Neural cell (in vitro differentiated cells): ENCODE measurements at regions not wholly inside any gene's neighbourhood (a gene's known extent, or its start where the extent isn't known, plus 50 kb on each side); places are given as distances from the start of the nearest gene placed in this dataset.

Experiments
- H2AFZ ChIP-seq: fragments of 200-600, 300-800 bp; sonication (generic), shearing (Covaris generic); 2 replicates; pipeline ENCODE4 v1.6.0; 2014; ENCODE audit warnings: low read depth, mild to moderate bottlenecking, antibody characterized with exemption, low read length, moderate library complexity
- H3F3A ChIP-seq: fragments of 200-600 bp; shearing (Covaris generic); 2 replicates; pipeline ENCODE4 v1.6.1; 2016; ENCODE audit warnings: mild to moderate bottlenecking, moderate library complexity, mixed read lengths, antibody characterized with exemption, low read length; ENCODE audit not compliant: insufficient read depth, poor library complexity, severe bottlenecking
- H3K27ac ChIP-seq: fragments of 200-600, 300-800 bp; sonication (generic), shearing (Covaris generic); 2 replicates; pipeline ENCODE4 v1.5.1; 2014; ENCODE audit warnings: mild to moderate bottlenecking, low read length, moderate library complexity
- H3K27me3 ChIP-seq: fragments of 300-800, 200-600 bp; sonication (generic), shearing (Covaris generic); 2 replicates; pipeline ENCODE4 v1.6.0; 2014; ENCODE audit warnings: mild to moderate bottlenecking, low read depth, low read length, moderate library complexity; ENCODE audit not compliant: insufficient read depth
- H3K36me3 ChIP-seq: fragments of 300-800, 200-600 bp; sonication (generic), shearing (Covaris generic); 2 replicates; pipeline ENCODE4 v1.5.1; 2014; ENCODE audit warnings: mild to moderate bottlenecking, antibody characterized with exemption, low read length, moderate library complexity; ENCODE audit not compliant: insufficient read depth
- H3K4me2 ChIP-seq: fragments of 300-800, 200-600 bp; sonication (generic), shearing (Covaris generic); 2 replicates; pipeline ENCODE4 v1.6.0; 2014; ENCODE audit warnings: mild to moderate bottlenecking, low read length
- H3K4me3 ChIP-seq: fragments of 300-800, 200-600 bp; sonication (generic), shearing (Covaris generic); 2 replicates; pipeline ENCODE4 v1.5.1; 2014; ENCODE audit warnings: mild to moderate bottlenecking, low read length, moderate library complexity
- H3K79me2 ChIP-seq: fragments of 200-600 bp; shearing (Covaris generic); replicated peaks from 2 replicates; pipeline ENCODE4 v1.6.0; 2014; ENCODE audit warnings: mild to moderate bottlenecking, low read length, moderate library complexity; ENCODE audit not compliant: insufficient read depth
- H3K9ac ChIP-seq: fragments of 300-800, 200-600 bp; sonication (generic), shearing (Covaris generic); 2 replicates; pipeline ENCODE4 v1.6.1; 2016; ENCODE audit warnings: mild to moderate bottlenecking, low read length, mixed read lengths
- H3K9me2 ChIP-seq: fragments of 200-600 bp; shearing (Covaris generic); 2 replicates; pipeline ENCODE4 v1.6.1; 2016; ENCODE audit warnings: mild to moderate bottlenecking, low read length, mixed read lengths; ENCODE audit not compliant: insufficient read depth
- H3K9me3 ChIP-seq: fragments of 200-600, 300-800 bp; sonication (generic), shearing (Covaris generic); 2 replicates; pipeline ENCODE4 v1.6.1; 2016; ENCODE audit warnings: mild to moderate bottlenecking, mixed run types, low read length, moderate library complexity, mixed read lengths
- H4K20me1 ChIP-seq: fragments of 200-600 bp; shearing (Covaris generic); 2 replicates; pipeline ENCODE4 v1.6.1; 2016; ENCODE audit warnings: mild to moderate bottlenecking, mixed run types; ENCODE audit not compliant: insufficient read depth
- CTCF ChIP-seq: fragments of 450-650 bp; IDR thresholded peaks from 2 replicates; pipeline ENCODE4 v1.5.1; 2014; ENCODE audit warnings: antibody characterized with exemption, mild to moderate bottlenecking, moderate library complexity; ENCODE audit not compliant: poor library complexity, severe bottlenecking
- EZH2 ChIP-seq: fragments of 200-600, 300-800 bp; shearing (Covaris generic), sonication (generic); IDR thresholded peaks from 2 replicates; pipeline ENCODE4 v1.6.1; 2014; ENCODE audit warnings: antibody characterized with exemption, low read length, borderline replicate concordance, mild to moderate bottlenecking; ENCODE audit not compliant: insufficient read depth, poor library complexity, severe bottlenecking
- MXI1 ChIP-seq: fragments of 450-650 bp; conservative IDR thresholded peaks from 2 replicates; pipeline ENCODE4 v1.6.1; 2014; ENCODE audit warnings: antibody characterized with exemption, mild to moderate bottlenecking; ENCODE audit not compliant: poor library complexity, severe bottlenecking
- POLR2AphosphoS5 ChIP-seq: IDR thresholded peaks from 2 replicates; pipeline ENCODE4 v1.6.1; 2012
- RAD21 ChIP-seq: fragments of 450-650 bp; conservative IDR thresholded peaks from 2 replicates; pipeline ENCODE4 v1.6.1; 2014; ENCODE audit warnings: antibody characterized with exemption, mild to moderate bottlenecking, moderate library complexity
- REST ChIP-seq: IDR thresholded peaks from 2 replicates; pipeline ENCODE4 v1.6.1; 2012; ENCODE audit warnings: borderline replicate concordance
- SMC3 ChIP-seq: fragments of 450-650 bp; conservative IDR thresholded peaks from 2 replicates; pipeline ENCODE4 v1.6.1; 2014; ENCODE audit warnings: antibody characterized with exemption, mild to moderate bottlenecking, moderate library complexity; ENCODE audit not compliant: poor library complexity
- TAF1 ChIP-seq: IDR thresholded peaks from 2 replicates; pipeline ENCODE4 v1.6.1; 2012; ENCODE audit warnings: low read depth

- H3K79me2 ChIP-seq, result no peaks in the 10 kb centered on the region
- H3K4me3 ChIP-seq, result no peak overlapping the region
- H3F3A ChIP-seq, result no peaks in the 10 kb centered on the region
- no peaks in the 10 kb centered on the region for H4K20me1 ChIP-seq
- H3K27me3 ChIP-seq, result no peaks in the 10 kb centered on the region
- TF ChIP-seq EZH2, result no peak
- TF ChIP-seq TAF1, result no peak
- no peak for TF ChIP-seq SMC3
- TF ChIP-seq REST, result no peak
- no peak for TF ChIP-seq POLR2AphosphoS5
- TF ChIP-seq RAD21, result no peak
- no peak overlapping the region for H2AFZ ChIP-seq
- no peak overlapping the region for H3K9ac ChIP-seq
- no peaks in the 10 kb centered on the region for H3K9me2 ChIP-seq
- H3K4me2 ChIP-seq, result no peak overlapping the region
- no peak overlapping the region for H3K27ac ChIP-seq
- H3K9me3 ChIP-seq, result no peaks in the 10 kb centered on the region
- no peaks in the 10 kb centered on the region for H3K36me3 ChIP-seq
Observed at GRCh38 chr14:94919896-94920295, 150.0 kb upstream of the GSC start.

GRCh38 chr14:94918896-94919295 lies 149.0 kb upstream of the GSC start:
- no peaks in the 10 kb centered on the region for H3K9me2 ChIP-seq
- no peaks in the 10 kb centered on the region for H4K20me1 ChIP-seq
- H3K36me3 ChIP-seq, result no peaks in the 10 kb centered on the region
- H3K79me2 ChIP-seq, result no peaks in the 10 kb centered on the region
- no peak overlapping the region for H3K4me2 ChIP-seq
- H3K9me3 ChIP-seq, result no peaks in the 10 kb centered on the region
- no peak overlapping the region for H3K9ac ChIP-seq
- no peak for TF ChIP-seq EZH2
- no peak for TF ChIP-seq MXI1
- no peak for TF ChIP-seq CTCF
- TF ChIP-seq REST, result no peak
- no peak overlapping the region for H3K4me3 ChIP-seq
- H3F3A ChIP-seq, result no peaks in the 10 kb centered on the region
- no peak overlapping the region for H3K27ac ChIP-seq
- H3K27me3 ChIP-seq, result no peaks in the 10 kb centered on the region
- H2AFZ ChIP-seq, result no peak overlapping the region
